Activated CD4-positive, alpha-beta T cell treated with anti-CD3 and anti-CD28 coated beads, Interleukin-2, amount 10 ng/mL, durations not matched to agents 24 days and 14 days (primary cell): ENCODE measurements at regions not wholly inside any gene's neighbourhood (a gene's known extent, or its start where the extent isn't known, plus 50 kb on each side); places are given as distances from the start of the nearest gene placed in this dataset.
"Not testable (repeated sequence)": the region's sequence is repeated elsewhere in the genome, so short reads cannot be mapped to it uniquely, and the experiment has no call there.

Experiments
- DNase-seq: peaks from one replicate; pipeline ENCODE4 v3.0.0; 2022
- H3K27ac Mint-ChIP-seq: one replicate; pipeline ENCODE4 v1.8.0; 2022; ENCODE audit warnings: mild to moderate bottlenecking, mixed read lengths
- H3K27me3 Mint-ChIP-seq: one replicate; pipeline ENCODE4 v1.8.0; 2022; ENCODE audit warnings: mixed read lengths
- H3K36me3 Mint-ChIP-seq: one replicate; pipeline ENCODE4 v1.8.0; 2022; ENCODE audit warnings: low read depth, mild to moderate bottlenecking, mixed read lengths
- H3K4me1 Mint-ChIP-seq: one replicate; pipeline ENCODE4 v1.8.0; 2021; ENCODE audit warnings: mixed read lengths
- H3K4me3 Mint-ChIP-seq: one replicate; pipeline ENCODE4 v1.8.0; 2022; ENCODE audit warnings: mild to moderate bottlenecking, moderate library complexity, mixed read lengths
- H3K9me3 Mint-ChIP-seq: one replicate; pipeline ENCODE4 v1.8.0; 2021; ENCODE audit warnings: mixed read lengths
- intact Hi-C: fragments of 100-400 bp; cut with micrococcal nuclease; formaldehyde crosslinking; loops from one replicate; pipeline ENCODE4 v1.15.1; 2023

DNA sequence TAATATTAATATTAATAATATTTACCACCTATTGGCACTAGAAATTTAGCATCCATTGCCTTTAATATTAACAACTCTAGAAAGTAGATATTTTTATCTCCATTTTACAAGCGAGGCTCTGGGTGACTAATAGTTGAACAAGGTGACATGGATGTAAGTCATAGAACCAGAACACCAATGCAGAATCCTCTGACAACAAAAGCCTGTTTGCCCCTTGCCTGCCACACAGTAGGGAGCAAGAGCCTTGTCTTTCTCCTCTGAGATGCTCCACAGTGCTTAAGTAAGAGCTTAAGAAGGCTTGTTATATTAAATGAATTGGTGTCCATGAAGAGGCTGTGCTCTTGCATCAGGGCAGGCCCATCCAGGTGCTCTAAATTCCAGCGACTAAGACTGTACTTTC is 51.2 kb upstream of the LBX1 start:
- intact Hi-C loops, result no loop called here

DNA sequence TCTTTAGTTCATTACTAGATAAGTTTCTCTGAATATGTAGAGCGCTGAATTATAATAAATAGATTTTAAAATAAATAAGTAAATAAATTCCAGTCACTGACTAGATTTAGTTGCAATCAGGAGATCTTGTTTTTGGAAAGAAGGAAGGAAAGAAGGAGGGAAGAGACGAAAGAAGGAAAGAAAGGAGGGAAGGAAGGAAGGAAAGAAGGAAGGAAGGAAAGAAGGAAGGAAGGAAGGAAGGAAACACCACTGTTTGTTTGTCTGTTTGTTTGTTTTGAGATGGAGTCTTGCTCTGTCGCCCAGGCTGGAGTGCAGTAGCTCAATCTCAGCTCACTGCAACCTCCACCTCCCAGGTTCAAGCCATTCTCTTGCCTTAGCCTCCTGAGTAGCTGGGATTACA is 51.7 kb upstream of the LBX1 start:
- H3K27ac Mint-ChIP-seq, H3K4me1 Mint-ChIP-seq, intact Hi-C loops, H3K36me3 Mint-ChIP-seq, H3K9me3 Mint-ChIP-seq, DNase-seq, H3K4me3 Mint-ChIP-seq: not testable (repeated sequence)
- peaks cover 46% of the 10 kb centered on the region for H3K27me3 Mint-ChIP-seq

More for the DNA sequence above, 51.2 kb upstream of the LBX1 start:
- H3K4me1 Mint-ChIP-seq, result peaks cover 2% of the 10 kb centered on the region
- H3K4me3 Mint-ChIP-seq, result no peak overlapping the region
- no peaks in the 10 kb centered on the region for H3K9me3 Mint-ChIP-seq
- peaks cover 42% of the 10 kb centered on the region for H3K27me3 Mint-ChIP-seq
- no peak overlapping the region for H3K27ac Mint-ChIP-seq
- H3K36me3 Mint-ChIP-seq, result no peaks in the 10 kb centered on the region
- DNase-seq, result no peak

DNA sequence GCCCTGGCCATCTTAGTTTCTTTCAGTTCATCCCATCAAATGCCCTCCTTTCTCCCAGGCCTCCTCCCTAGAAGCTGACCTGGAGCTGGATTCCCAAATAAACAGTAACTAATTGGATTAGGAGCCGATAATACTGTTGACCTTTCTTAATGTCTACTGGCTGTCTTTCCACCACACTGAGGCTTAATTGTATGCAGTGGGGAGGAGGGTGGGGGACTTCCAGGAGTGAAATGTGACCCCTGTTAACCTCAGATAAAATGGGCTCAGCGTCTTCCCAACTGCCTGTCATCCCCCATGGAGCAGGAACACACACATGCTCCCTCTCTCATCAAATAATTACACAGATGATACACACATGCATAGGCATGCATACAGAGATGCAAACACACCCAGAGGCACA is 53.7 kb upstream of the LBX1 start:
- peaks cover 2% of the 10 kb centered on the region for H3K4me1 Mint-ChIP-seq
- H3K36me3 Mint-ChIP-seq, result no peaks in the 10 kb centered on the region
- H3K9me3 Mint-ChIP-seq, result no peaks in the 10 kb centered on the region
- DNase-seq, result no peak
- no peak overlapping the region for H3K4me3 Mint-ChIP-seq
- no peak overlapping the region for H3K27ac Mint-ChIP-seq
- H3K27me3 Mint-ChIP-seq, result peaks cover 59% of the 10 kb centered on the region
- intact Hi-C loops, result no loop called here

DNA sequence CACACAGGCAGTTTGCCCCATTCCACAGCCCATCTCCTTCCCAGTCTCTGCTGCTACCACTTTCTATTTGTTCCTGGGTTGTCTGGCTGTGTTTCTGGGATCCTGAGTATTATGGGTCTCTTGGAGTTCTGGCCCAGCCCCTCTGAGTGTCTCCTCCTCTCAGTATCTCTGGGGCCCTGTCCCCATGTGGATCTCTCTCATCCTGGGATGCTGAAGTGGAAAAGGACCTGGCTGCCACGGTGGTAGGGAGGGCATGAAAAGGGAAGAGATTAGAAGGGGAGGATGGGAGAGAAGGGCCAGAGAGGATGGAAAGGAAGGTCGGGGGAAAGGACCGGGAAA is 54.5 kb upstream of the LBX1 start:
- no peaks in the 10 kb centered on the region for H3K9me3 Mint-ChIP-seq
- DNase-seq, result no peak
- intact Hi-C loops, result no loop called here
- peaks cover 61% of the 10 kb centered on the region for H3K27me3 Mint-ChIP-seq
- H3K27ac Mint-ChIP-seq, result no peak overlapping the region
- no peaks in the 10 kb centered on the region for H3K36me3 Mint-ChIP-seq
- peaks cover 2% of the 10 kb centered on the region for H3K4me1 Mint-ChIP-seq
- no peak overlapping the region for H3K4me3 Mint-ChIP-seq

DNA sequence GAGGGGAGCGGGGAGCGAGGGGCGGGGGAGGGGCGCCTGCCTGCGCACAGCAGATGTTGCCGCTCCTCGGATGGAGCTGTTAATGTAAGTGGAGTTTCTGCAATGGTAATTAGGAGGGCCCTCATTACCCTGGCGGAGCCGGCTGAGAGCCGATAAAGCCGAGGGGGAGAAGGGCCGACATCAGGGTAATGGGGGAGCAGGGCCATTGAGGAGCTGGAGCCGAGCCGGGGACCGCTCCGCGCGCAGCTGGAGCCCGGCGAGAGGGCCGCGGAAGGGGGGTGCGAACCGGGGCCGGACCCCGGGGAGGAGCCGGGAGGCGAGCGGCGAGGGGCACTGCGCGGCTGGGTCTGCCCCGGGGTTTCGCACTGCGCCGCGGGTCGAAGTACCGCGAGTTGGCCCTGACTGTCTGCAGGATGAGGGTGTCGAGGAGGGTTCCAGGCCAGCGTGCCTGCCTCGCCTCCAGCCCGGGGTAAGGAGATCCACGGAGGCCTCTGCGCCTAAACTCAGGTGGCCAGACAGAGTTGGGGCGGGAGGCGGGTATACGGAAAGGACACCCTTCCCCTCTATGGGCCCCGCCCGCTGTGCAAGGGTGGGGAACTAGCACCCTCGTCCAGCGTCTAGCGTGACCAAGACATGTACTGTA is 55.0 kb upstream of the LBX1 start:
- peak overlapping the region; percentile 20 for H3K4me3 Mint-ChIP-seq
- peaks cover 2% of the 10 kb centered on the region for H3K4me1 Mint-ChIP-seq
- DNase-seq, result no peak
- H3K27me3 Mint-ChIP-seq, result peaks cover 60% of the 10 kb centered on the region
- no peaks in the 10 kb centered on the region for H3K36me3 Mint-ChIP-seq
- intact Hi-C loops, result no loop called here
- H3K9me3 Mint-ChIP-seq, result no peaks in the 10 kb centered on the region
- no peak overlapping the region for H3K27ac Mint-ChIP-seq

DNA sequence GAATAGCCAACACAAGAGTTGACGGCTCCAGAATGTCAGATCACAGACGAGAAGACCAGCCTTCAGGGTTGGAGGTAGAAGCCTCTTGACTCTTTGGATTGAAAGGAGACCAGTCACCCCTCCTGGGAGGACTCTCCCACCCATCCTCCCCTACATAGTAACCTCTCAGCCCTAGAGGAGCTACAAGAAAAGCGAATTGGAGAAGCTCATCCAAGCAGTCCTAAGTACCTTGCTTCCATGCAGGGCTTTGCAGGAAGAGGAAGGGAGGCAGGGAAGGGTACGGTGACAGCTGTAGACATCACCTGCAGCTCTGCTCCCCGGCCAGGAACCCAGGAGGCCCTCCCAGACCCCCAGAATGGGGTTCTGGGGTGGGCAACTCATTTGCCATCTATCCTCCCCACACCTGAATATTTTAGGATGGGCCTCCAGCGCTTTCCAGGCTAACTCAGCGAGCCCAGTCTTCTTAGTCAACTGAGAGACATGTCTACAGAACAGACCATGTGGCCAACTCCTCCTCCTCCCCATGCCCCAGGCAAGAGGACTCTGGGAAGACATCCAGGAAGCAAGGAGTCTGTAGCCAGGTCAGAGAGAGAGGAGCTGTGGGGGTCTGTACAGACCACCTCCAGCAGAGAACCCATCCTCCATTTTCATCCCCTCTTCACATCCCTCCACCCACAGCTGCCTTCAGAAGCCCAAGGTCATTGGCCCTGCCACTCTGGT is 55.6 kb upstream of the LBX1 start:
- Mint-ChIP-seq H3K27me3 (peaks cover 67% of the 10 kb centered on the region), H3K36me3 (no peaks in the 10 kb centered on the region), H3K9me3 (no peaks in the 10 kb centered on the region), H3K4me1 (peaks cover 2% of the 10 kb centered on the region), H3K4me3 (no peak overlapping the region), H3K27ac (no peak overlapping the region)
- intact Hi-C loops, result no loop called here
- no peak for DNase-seq

DNA sequence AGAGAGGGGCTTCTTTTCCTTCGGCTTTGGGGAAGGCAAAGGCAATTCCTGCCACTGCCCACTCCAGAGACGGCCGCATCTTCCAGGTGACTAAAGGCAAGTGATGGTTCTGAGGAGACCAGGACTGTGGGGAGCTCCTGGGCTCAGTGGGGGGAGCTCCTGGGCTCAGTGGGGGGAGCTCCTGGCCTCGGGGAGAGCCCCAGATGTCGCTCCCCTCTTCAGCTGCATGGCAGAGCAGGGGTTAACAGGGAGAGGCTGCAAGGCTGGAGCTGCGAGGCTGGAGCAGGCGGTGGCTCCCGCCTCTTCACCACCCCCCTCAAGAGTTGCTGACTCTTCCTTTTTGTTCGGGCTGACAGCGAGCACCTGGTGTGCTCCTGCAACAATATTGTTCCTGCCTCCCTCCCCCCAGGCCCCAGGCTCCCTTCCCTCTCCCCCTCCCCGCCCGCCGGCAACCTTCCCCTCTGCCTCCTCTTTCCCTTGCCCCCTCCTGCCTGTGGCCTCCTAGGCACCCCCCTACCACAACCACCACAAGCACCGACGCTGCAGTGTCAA is 56.3 kb upstream of the LBX1 start:
- no peaks in the 10 kb centered on the region for H3K9me3 Mint-ChIP-seq
- H3K4me3 Mint-ChIP-seq, result no peak overlapping the region
- no peaks in the 10 kb centered on the region for H3K36me3 Mint-ChIP-seq
- no peak for DNase-seq
- H3K27ac Mint-ChIP-seq, result no peak overlapping the region
- peaks cover 2% of the 10 kb centered on the region for H3K4me1 Mint-ChIP-seq
- intact Hi-C loops, result no loop called here
- H3K27me3 Mint-ChIP-seq, result peaks cover 74% of the 10 kb centered on the region

DNA sequence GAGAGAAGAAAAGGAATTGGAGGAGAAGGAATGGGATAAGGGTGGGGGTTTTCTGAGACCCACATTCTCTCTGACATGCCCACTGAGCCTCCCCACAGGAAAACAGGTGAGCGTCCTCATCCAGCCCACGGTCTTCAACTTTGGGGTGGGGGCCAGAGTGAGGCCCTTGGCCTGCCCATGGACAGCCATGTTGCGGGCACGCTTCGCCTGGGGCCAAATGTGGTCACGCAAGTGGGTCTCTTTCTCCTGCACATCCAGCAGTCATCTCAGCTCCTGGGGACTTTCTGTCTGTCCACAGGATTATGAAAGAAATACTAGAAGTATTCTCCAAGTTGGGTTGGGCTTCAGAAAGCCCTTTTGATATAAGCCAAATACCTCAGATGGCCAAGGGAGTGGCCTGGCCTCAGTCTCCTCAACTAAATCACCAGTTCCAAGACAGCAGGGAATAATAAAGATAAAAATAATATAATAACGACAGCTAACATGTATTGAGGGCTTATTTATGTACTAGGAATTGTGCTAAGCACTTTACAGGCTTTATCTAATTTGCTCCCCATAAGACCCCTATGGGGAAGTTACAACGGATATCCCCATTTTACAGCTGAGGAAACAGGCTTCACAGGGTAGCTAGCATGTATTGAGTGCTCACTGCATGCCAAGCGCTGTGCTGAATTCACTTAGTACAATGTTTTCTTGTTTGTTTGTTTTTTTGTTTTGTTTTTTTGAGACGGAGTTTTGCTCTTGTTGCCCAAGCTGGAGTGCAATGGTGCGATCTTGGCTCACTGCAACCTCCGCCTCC is 57.2 kb upstream of the LBX1 start:
- H3K4me3 Mint-ChIP-seq, result no peak overlapping the region
- H3K4me1 Mint-ChIP-seq, result peaks cover 2% of the 10 kb centered on the region
- no peak for DNase-seq
- peaks cover 78% of the 10 kb centered on the region for H3K27me3 Mint-ChIP-seq
- intact Hi-C loops, result no loop called here
- no peaks in the 10 kb centered on the region for H3K9me3 Mint-ChIP-seq
- no peaks in the 10 kb centered on the region for H3K36me3 Mint-ChIP-seq
- no peak overlapping the region for H3K27ac Mint-ChIP-seq

DNA sequence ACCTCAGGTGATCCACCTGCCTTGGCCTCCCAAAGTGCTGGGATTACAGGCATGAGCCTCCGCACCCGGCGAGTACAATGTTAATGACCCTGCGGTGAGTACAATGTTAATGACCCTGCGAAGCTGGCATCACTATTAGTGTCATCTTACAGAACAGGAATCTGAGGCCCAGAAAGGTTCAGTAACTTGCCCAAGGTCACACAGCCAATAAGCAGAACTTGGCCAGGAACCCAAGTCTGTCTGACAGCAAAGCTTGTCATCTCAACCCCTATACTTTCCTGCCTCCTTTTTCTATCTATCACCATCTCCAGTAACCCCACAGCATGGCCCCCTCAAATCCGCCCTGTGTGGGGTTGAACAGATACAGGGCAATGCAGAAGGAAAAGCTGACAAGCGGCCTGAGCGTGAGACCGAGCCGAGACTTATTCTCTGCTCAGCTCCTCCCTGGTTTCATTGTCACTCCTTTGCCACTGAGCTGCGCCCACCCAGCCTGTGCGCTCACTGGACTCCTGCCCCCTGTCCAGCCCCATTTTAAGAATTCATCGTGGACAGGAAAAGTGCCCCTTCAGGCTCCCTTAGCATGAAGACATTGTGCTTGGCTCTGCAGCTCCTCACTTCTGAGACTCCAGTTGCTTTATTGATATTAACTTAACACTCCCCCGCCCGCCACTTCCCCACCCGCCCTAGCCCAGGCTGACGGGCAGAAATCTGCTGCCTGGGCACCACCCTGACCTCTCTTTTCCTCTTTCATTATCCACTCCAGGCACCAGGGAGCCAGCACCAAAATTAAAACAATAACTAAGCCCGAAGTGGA is 58.1 kb upstream of the LBX1 start:
- intact Hi-C loops, result no loop called here
- H3K4me3 Mint-ChIP-seq, result no peak overlapping the region
- no peak for DNase-seq
- H3K36me3 Mint-ChIP-seq, result no peaks in the 10 kb centered on the region
- H3K27me3 Mint-ChIP-seq, result peaks cover 78% of the 10 kb centered on the region
- H3K9me3 Mint-ChIP-seq, result no peaks in the 10 kb centered on the region
- no peak overlapping the region for H3K27ac Mint-ChIP-seq
- peaks cover 4% of the 10 kb centered on the region for H3K4me1 Mint-ChIP-seq

DNA sequence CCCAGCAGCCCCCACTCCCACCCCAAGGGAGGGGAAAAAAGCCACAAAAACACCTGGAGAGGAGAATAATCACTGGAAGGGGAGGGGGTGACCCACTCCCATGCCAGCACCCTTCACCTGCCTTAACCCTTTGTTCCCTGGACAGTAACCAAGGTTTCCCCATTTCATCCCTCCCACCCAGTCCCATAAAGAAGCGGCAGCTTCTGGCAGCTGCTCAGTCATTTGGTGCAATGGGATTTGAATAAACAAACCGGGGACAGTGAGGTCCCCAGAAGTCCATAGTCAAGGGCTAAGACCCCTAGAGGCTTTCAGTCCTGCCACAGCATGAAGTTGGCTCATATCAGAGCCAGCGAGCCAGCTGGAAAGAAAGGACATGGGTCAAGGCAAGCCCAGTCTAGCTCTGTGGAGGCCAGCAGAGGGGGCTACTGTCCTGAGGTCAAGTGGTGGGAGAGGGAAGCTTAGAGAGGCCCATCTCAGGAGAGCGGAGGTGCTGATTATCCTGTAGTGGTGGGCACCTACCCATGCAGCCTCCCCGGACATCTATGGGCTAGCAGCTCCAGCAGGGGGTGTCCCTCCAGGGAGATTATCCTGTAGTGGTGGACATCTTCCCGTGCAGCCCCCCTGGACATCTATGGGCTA is 58.9 kb upstream of the LBX1 start:
- H3K4me3 Mint-ChIP-seq, result no peak overlapping the region
- intact Hi-C loops, result no loop called here
- peaks cover 4% of the 10 kb centered on the region for H3K4me1 Mint-ChIP-seq
- peaks cover 77% of the 10 kb centered on the region for H3K27me3 Mint-ChIP-seq
- H3K36me3 Mint-ChIP-seq, result no peaks in the 10 kb centered on the region
- no peaks in the 10 kb centered on the region for H3K9me3 Mint-ChIP-seq
- H3K27ac Mint-ChIP-seq, result no peak overlapping the region
- no peak for DNase-seq

DNA sequence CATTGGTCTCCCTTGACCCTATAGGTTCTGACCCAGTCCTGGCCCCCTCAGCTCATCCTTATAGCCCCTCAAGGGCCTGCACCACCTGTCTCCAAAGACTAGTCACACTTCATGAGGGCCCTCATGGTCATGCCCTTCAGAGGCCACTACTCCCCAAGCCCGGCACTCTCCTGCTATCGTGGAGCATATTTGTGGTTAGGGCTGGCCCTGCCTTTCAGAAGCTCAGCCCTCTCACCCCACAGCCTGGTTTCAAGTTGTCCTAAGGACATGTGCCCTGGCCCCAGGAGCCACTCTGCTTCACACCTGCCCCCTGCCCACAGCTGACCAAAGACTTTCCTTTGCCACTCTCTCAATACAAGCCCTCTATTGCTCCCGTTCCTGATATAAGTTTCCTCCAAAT is 60.3 kb upstream of the LBX1 start:
- DNase-seq, result no peak
- Mint-ChIP-seq H3K9me3 (no peaks in the 10 kb centered on the region), H3K27me3 (peaks cover 79% of the 10 kb centered on the region), H3K27ac (no peak overlapping the region), H3K4me1 (peaks cover 3% of the 10 kb centered on the region), H3K4me3 (no peak overlapping the region), H3K36me3 (no peaks in the 10 kb centered on the region)
- intact Hi-C loops, result no loop called here

DNA sequence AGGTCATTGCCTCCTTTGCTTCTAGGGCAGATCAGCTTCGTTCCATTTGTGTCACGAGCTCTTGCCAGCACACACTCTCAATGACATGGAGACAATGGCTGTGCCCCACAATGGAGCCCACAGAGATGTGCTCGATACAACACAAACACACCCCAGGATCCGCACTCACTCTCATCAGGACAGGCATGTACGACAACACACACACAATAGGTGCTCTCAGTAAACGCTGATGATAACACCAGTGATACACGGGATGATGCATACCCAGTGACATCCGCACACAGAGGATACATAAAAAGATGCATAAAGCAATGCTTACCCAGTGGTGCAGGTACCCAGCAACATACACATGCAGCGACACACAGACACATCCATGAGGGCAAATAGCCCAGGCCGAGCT is 61.2 kb upstream of the LBX1 start:
- Mint-ChIP-seq H3K9me3 (no peaks in the 10 kb centered on the region), H3K27ac (no peak overlapping the region), H3K4me1 (peaks cover 3% of the 10 kb centered on the region), H3K4me3 (no peak overlapping the region), H3K36me3 (no peaks in the 10 kb centered on the region), H3K27me3 (peaks cover 75% of the 10 kb centered on the region)
- DNase-seq, result no peak
- intact Hi-C loops, result loop anchor here (5.0 kb wide), 2 partner anchors 53 to 153 kb away; no protein-coding TSS in a partner anchor

DNA sequence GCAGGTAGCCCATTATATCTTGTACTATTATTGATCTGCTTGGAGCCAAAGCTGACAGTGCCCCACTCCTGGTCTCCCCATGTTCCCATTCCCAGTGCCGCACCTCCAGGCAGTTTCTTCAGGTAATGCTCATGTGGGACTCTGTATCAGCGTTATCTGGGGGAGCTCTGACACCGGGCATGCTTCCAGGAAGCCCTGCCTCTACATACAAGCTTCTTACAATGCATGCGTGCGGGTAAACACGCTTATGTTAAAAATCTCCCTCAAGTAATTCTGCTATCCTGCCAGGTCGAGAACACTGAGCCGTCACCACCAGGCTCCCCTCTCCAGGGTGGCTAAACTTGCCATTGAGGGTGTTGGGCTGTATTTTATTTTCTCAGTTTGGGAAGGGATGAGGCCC is 61.6 kb upstream of the LBX1 start:
- Mint-ChIP-seq H3K27ac (no peak overlapping the region), H3K9me3 (no peaks in the 10 kb centered on the region), H3K27me3 (peaks cover 75% of the 10 kb centered on the region), H3K36me3 (no peaks in the 10 kb centered on the region), H3K4me1 (peaks cover 3% of the 10 kb centered on the region), H3K4me3 (no peak overlapping the region)
- no peak for DNase-seq
- intact Hi-C loops, result loop anchor here (5.0 kb wide), 2 partner anchors 54 to 154 kb away; no protein-coding TSS in a partner anchor
